ENCODE measurements at regions not wholly inside any gene's neighbourhood (a gene's known extent, or its start where the extent isn't known, plus 50 kb on each side); places are given as distances from the start of the nearest gene placed in this dataset.

GRCh38 chr6:145336119-145336518 lies 399.2 kb downstream of the EPM2A start:
- no peak overlapping the region for H3K27ac Mint-ChIP-seq
- peaks cover 16% of the 10 kb centered on the region for H3K4me1 Mint-ChIP-seq
- H3K4me3 Mint-ChIP-seq = no peak overlapping the region
- TF ChIP-seq CTCF (IDR thresholded peaks at IDR 0.05; ENCODE audit: unreplicated experiment) = no peak
- DNase-seq (ENCODE audit: low spot score in 2 of 2, unreplicated experiment in 2 of 2) = no peak
- no peaks in the 10 kb centered on the region for H3K36me3 Mint-ChIP-seq
- H3K27me3 Mint-ChIP-seq (ENCODE audit: low read depth) = no peaks in the 10 kb centered on the region
- H3K9me3 Mint-ChIP-seq = no peaks in the 10 kb centered on the region

GRCh38 chr6:145339089-145339488 lies 396.2 kb downstream of the EPM2A start:
- H3K27ac Mint-ChIP-seq = no peak overlapping the region

GRCh38 chr6:145340256-145340655 lies 395.1 kb downstream of the EPM2A start:
- DNase-seq (ENCODE audit: low spot score in 2 of 2, unreplicated experiment in 2 of 2) = no peak

More at GRCh38 chr6:145339089-145339488, 396.2 kb downstream of the EPM2A start:
- H3K36me3 Mint-ChIP-seq = no peaks in the 10 kb centered on the region
- no peaks in the 10 kb centered on the region for H3K9me3 Mint-ChIP-seq
- peaks cover 10% of the 10 kb centered on the region for H3K4me1 Mint-ChIP-seq
- H3K27me3 Mint-ChIP-seq (ENCODE audit: low read depth) = no peaks in the 10 kb centered on the region
- TF ChIP-seq CTCF (IDR thresholded peaks at IDR 0.05; ENCODE audit: unreplicated experiment) = no peak
- DNase-seq (ENCODE audit: low spot score in 2 of 2, unreplicated experiment in 2 of 2) = no peak
- no peak overlapping the region for H3K4me3 Mint-ChIP-seq

GRCh38 chr6:145345094-145345493 lies 390.2 kb downstream of the EPM2A start:
- H3K36me3 Mint-ChIP-seq = no peaks in the 10 kb centered on the region
- peaks cover 43% of the 10 kb centered on the region for H3K4me1 Mint-ChIP-seq
- H3K9me3 Mint-ChIP-seq = no peaks in the 10 kb centered on the region
- H3K27me3 Mint-ChIP-seq (ENCODE audit: low read depth) = no peaks in the 10 kb centered on the region
- H3K4me3 Mint-ChIP-seq = no peak overlapping the region
- DNase-seq (ENCODE audit: low spot score in 2 of 2, unreplicated experiment in 2 of 2) = no peak
- H3K27ac Mint-ChIP-seq = no peak overlapping the region
- no peak for TF ChIP-seq CTCF (IDR thresholded peaks at IDR 0.05; ENCODE audit: unreplicated experiment)

More at GRCh38 chr6:145340256-145340655, 395.1 kb downstream of the EPM2A start:
- no peak overlapping the region for H3K4me3 Mint-ChIP-seq
- no peak overlapping the region for H3K27ac Mint-ChIP-seq
- H3K27me3 Mint-ChIP-seq (ENCODE audit: low read depth) = no peaks in the 10 kb centered on the region
- H3K36me3 Mint-ChIP-seq = no peaks in the 10 kb centered on the region
- no peaks in the 10 kb centered on the region for H3K9me3 Mint-ChIP-seq
- peaks cover 18% of the 10 kb centered on the region for H3K4me1 Mint-ChIP-seq
- no peak for TF ChIP-seq CTCF (IDR thresholded peaks at IDR 0.05; ENCODE audit: unreplicated experiment)

- no peak for DNase-seq (ENCODE audit: low spot score in 2 of 2, unreplicated experiment in 2 of 2)
- no peak for TF ChIP-seq CTCF (IDR thresholded peaks at IDR 0.05; ENCODE audit: unreplicated experiment)
- H3K4me1 Mint-ChIP-seq = peaks cover 49% of the 10 kb centered on the region
- H3K27ac Mint-ChIP-seq = no peak overlapping the region
- no peaks in the 10 kb centered on the region for H3K36me3 Mint-ChIP-seq
- H3K27me3 Mint-ChIP-seq (ENCODE audit: low read depth) = no peaks in the 10 kb centered on the region
- H3K9me3 Mint-ChIP-seq = no peaks in the 10 kb centered on the region
- no peak overlapping the region for H3K4me3 Mint-ChIP-seq
These were observed 388.1 kb downstream of the EPM2A start for GRCh38 chr6:145347216-145347615.

- Mint-ChIP-seq H3K4me3 (no peak overlapping the region), H3K27me3 (ENCODE audit: low read depth) (no peaks in the 10 kb centered on the region), H3K27ac (no peak overlapping the region), H3K4me1 (peaks cover 36% of the 10 kb centered on the region), H3K9me3 (no peaks in the 10 kb centered on the region), H3K36me3 (no peaks in the 10 kb centered on the region)
- no peak for TF ChIP-seq CTCF (IDR thresholded peaks at IDR 0.05; ENCODE audit: unreplicated experiment)
- no peak for DNase-seq (ENCODE audit: low spot score in 2 of 2, unreplicated experiment in 2 of 2)
These were observed 385.3 kb downstream of the EPM2A start for GRCh38 chr6:145349950-145350510.
